Left lung (tissue), 4 donors: ENCODE measurements at regions not wholly inside any gene's neighbourhood (a gene's known extent, or its start where the extent isn't known, plus 50 kb on each side); places are given as distances from the start of the nearest gene placed in this dataset.

Source experiments
- ATAC-seq: fragments of 200-7000 bp; cut with Tn5 transposase; one replicate; pipeline ENCODE4 v1.9.1; 2020; ENCODE audit warnings: moderate library complexity
- DNase-seq, 4 donors: peaks; one replicate each; pipeline ENCODE4 v3.0.0-alpha.2; 2013 to 2020
- H3K27ac ChIP-seq, 2 donors: fragments of 200-600 bp; sonication (generic) in 1 of 2; one replicate each; pipeline versions ENCODE4 v1.5.0 to v1.8.0; 2020 to 2021
- H3K27me3 ChIP-seq, 2 donors: fragments of 200-600 bp; sonication (generic) in 1 of 2; one replicate each; pipeline versions ENCODE4 v1.5.0 to v1.8.0; 2020 to 2021
- H3K36me3 ChIP-seq, 2 donors: fragments of 200-600 bp; sonication (generic) in 1 of 2; one replicate each; pipeline versions ENCODE4 v1.5.0 to v1.8.0; 2020 to 2021
- H3K4me1 ChIP-seq, 2 donors: fragments of 200-600 bp; one replicate each; pipeline ENCODE4 v1.8.0; 2021
- H3K4me3 ChIP-seq, 2 donors: fragments of 200-600 bp; sonication (generic) in 1 of 2; one replicate each; pipeline versions ENCODE4 v1.5.0 to v1.8.0; 2020 to 2021; ENCODE audit warnings: mild to moderate bottlenecking in 1 of 2
- H3K9me3 ChIP-seq, 2 donors: fragments of 200-600 bp; sonication (generic) in 1 of 2; one replicate each; pipeline versions ENCODE4 v1.5.0 to v1.8.0; 2020 to 2021
- CTCF ChIP-seq, 2 donors: fragments of 200-600 bp; sonication (generic) in 1 of 2; IDR thresholded peaks; one replicate each; pipeline versions ENCODE4 v1.5.0 to v1.8.0; 2021; ENCODE audit warnings: antibody characterized with exemption in 2 of 2
- intact Hi-C, 2 donors: fragments of 100-400 bp; cut with DNase I; formaldehyde crosslinking; loops; one replicate each; pipeline versions ENCODE4 v1.11.2 to v1.14.2; 2022
- donor health status: DM: no; HTN: yes; CAD: no.
- donor health status: DM: no; HTN: no; CAD: no.

GRCh38 chr5:12354686-12355085, 450.4 kb upstream of the CTNND2 start:
- intact Hi-C loops = no loop called here
- Histone ChIP-seq H3K36me3 (no peaks in the 10 kb centered on the region), H3K4me1 (no peaks in the 10 kb centered on the region), H3K27me3 (no peaks in the 10 kb centered on the region), H3K9me3 (peaks cover 0 to 9% of the 10 kb centered on the region in 2 donors), H3K27ac (no peak overlapping the region), H3K4me3 (no peak overlapping the region)
- ATAC-seq (no peak), DNase-seq (no peak)
- no peak for TF ChIP-seq CTCF (IDR thresholded peaks at IDR 0.05)

- intact Hi-C loops = no loop called here
- no peak for DNase-seq
- H3K27me3 ChIP-seq = no peaks in the 10 kb centered on the region
- H3K4me3 ChIP-seq = no peak overlapping the region
- no peaks in the 10 kb centered on the region for H3K36me3 ChIP-seq
- no peak for TF ChIP-seq CTCF (IDR thresholded peaks at IDR 0.05)
- H3K27ac ChIP-seq = no peak overlapping the region
- H3K9me3 ChIP-seq = peaks cover 0 to 2% of the 10 kb centered on the region in 2 donors
- no peak for ATAC-seq
- H3K4me1 ChIP-seq = no peaks in the 10 kb centered on the region
Observed at GRCh38 chr5:12343558-12343957, 439.3 kb upstream of the CTNND2 start.

GRCh38 chr5:12335938-12336337, 431.7 kb upstream of the CTNND2 start:
- no peaks in the 10 kb centered on the region for H3K36me3 ChIP-seq
- peaks cover 0 to 2% of the 10 kb centered on the region in 2 donors for H3K9me3 ChIP-seq
- intact Hi-C loops = no loop called here
- H3K27me3 ChIP-seq = no peaks in the 10 kb centered on the region
- H3K27ac ChIP-seq = no peak overlapping the region
- ATAC-seq = no peak
- H3K4me3 ChIP-seq = no peak overlapping the region
- no peaks in the 10 kb centered on the region for H3K4me1 ChIP-seq
- DNase-seq = no peak
- no peak for TF ChIP-seq CTCF (IDR thresholded peaks at IDR 0.05)

GRCh38 chr5:12332480-12332879, 428.2 kb upstream of the CTNND2 start:
- Histone ChIP-seq H3K27me3 (no peaks in the 10 kb centered on the region), H3K27ac (no peak overlapping the region), H3K36me3 (no peaks in the 10 kb centered on the region), H3K4me1 (no peaks in the 10 kb centered on the region), H3K9me3 (peaks cover 0 to 9% of the 10 kb centered on the region in 2 donors), H3K4me3 (no peak overlapping the region)
- DNase-seq (no peak), ATAC-seq (no peak)
- no peak for TF ChIP-seq CTCF (IDR thresholded peaks at IDR 0.05)
- intact Hi-C loops = no loop called here

GRCh38 chr5:12330993-12331588, 426.8 kb upstream of the CTNND2 start:
- DNase-seq (no peak), ATAC-seq (no peak)
- Histone ChIP-seq H3K4me3 (no peak overlapping the region), H3K27me3 (no peaks in the 10 kb centered on the region), H3K36me3 (no peaks in the 10 kb centered on the region), H3K4me1 (no peaks in the 10 kb centered on the region), H3K9me3 (peaks cover 0 to 9% of the 10 kb centered on the region in 2 donors), H3K27ac (no peak overlapping the region)
- intact Hi-C loops = no loop called here
- no peak for TF ChIP-seq CTCF (IDR thresholded peaks at IDR 0.05)
